HepG2 (cell line): ENCODE measurements at regions not wholly inside any gene's neighbourhood (a gene's known extent, or its start where the extent isn't known, plus 50 kb on each side); places are given as distances from the start of the nearest gene placed in this dataset.
A peak's percentile ranks its signal among the peaks of the same experiment; 100 is the strongest.

Source experiments
- ARNT ChIP-seq: fragments of 450-650 bp; IDR thresholded peaks from 2 replicates; pipeline ENCODE4 v1.6.1; 2017
- CEBPB ChIP-seq: IDR thresholded peaks from 2 replicates; pipeline ENCODE4 v1.6.1; 2011; ENCODE audit warnings: low read depth, low read length, improper control_type of control experiment, borderline replicate concordance
- CREBL2 ChIP-seq: sonication (generic); formaldehyde crosslinking; IDR thresholded peaks from 2 replicates; pipeline ENCODE4 v1.8.1; 2023; ENCODE audit warnings: missing genetic modification reagents, mild to moderate bottlenecking, borderline replicate concordance
- FOXP4 ChIP-seq: sonication (generic); formaldehyde crosslinking; IDR thresholded peaks from 2 replicates; pipeline ENCODE4 v1.4.0; 2020; ENCODE audit warnings: missing genetic modification reagents
- KMT2A ChIP-seq: sonication (generic); formaldehyde crosslinking; IDR thresholded peaks from 2 replicates; pipeline ENCODE4 v1.4.0; 2020; ENCODE audit warnings: missing genetic modification reagents
- MIXL1 ChIP-seq: IDR thresholded peaks from 2 replicates; pipeline ENCODE4 v1.6.1; 2016
- NAIF1 ChIP-seq: sonication (generic); formaldehyde crosslinking; IDR thresholded peaks from 2 replicates; pipeline ENCODE4 v1.5.0; 2020; ENCODE audit warnings: mild to moderate bottlenecking, missing genetic modification reagents, borderline replicate concordance
- PITX1 ChIP-seq: sonication (generic); formaldehyde crosslinking; IDR thresholded peaks from 2 replicates; pipeline ENCODE4 v1.5.1; 2020; ENCODE audit warnings: mild to moderate bottlenecking, missing genetic modification reagents
- XRCC5 ChIP-seq: fragments of 200-400 bp; formaldehyde crosslinking; optimal IDR thresholded peaks from 2 replicates; pipeline ENCODE3; 2017; ENCODE audit warnings: mild to moderate bottlenecking, low read length
- ZBTB26 ChIP-seq: IDR thresholded peaks from 2 replicates; pipeline ENCODE4 v1.6.1; 2016; ENCODE audit warnings: missing compliant biosample characterization, missing genetic modification reagents, borderline replicate concordance
- ZBTB40 ChIP-seq, 2 experiments: fragments of 450-650 bp in 1 of 2; sonication (generic) in 1 of 2; formaldehyde crosslinking in 1 of 2; IDR thresholded peaks; 2 replicates each; pipeline versions ENCODE4 v1.6.1 to v1.8.0; 2016 to 2022; ENCODE audit warnings: antibody characterized with exemption in 1 of 2, mild to moderate bottlenecking in 1 of 2, missing genetic modification reagents in 1 of 2
- ZFYVE20 ChIP-seq: sonication (generic); formaldehyde crosslinking; IDR thresholded peaks from 2 replicates; pipeline ENCODE4 v1.8.0; 2023; ENCODE audit warnings: low read depth, mild to moderate bottlenecking, moderate library complexity, missing genetic modification reagents, borderline replicate concordance
- ZMAT3 ChIP-seq: sonication (generic); formaldehyde crosslinking; conservative IDR thresholded peaks from 2 replicates; pipeline ENCODE4 v1.7.0; 2021; ENCODE audit warnings: missing genetic modification reagents
- ZNF709 ChIP-seq: sonication (generic); formaldehyde crosslinking; IDR thresholded peaks from 2 replicates; pipeline ENCODE4 v1.5.0; 2020; ENCODE audit warnings: mild to moderate bottlenecking, missing genetic modification reagents
- ZNF749 ChIP-seq: sonication (generic); formaldehyde crosslinking; IDR thresholded peaks from 2 replicates; pipeline ENCODE4 v1.8.0; 2022; ENCODE audit warnings: mild to moderate bottlenecking, missing genetic modification reagents, moderate library complexity, borderline replicate concordance

GRCh38 chr17:77088455-77089123 is 52.2 kb upstream of the SEC14L1 start (continued):
- TF ChIP-seq ZBTB26 (CRISPR knock-in tag) (peak; percentile 82), KMT2A (CRISPR knock-in tag) (peak; percentile 97), CREBL2 (CRISPR knock-in tag) (no peak), ZMAT3 (CRISPR knock-in tag) (0 out of 2 replicates have a peak, but pooled peaks have one; percentile 46), ZNF709 (CRISPR knock-in tag) (peak; percentile 91; the same call in 1 of the 2 replicates), ZNF749 (CRISPR knock-in tag) (peak; percentile 82; the same call in 1 of the 2 replicates), ZBTB40 (IDR thresholded peaks at IDR 0.05) (peak; percentile 96), ZBTB40 (CRISPR knock-in tag; IDR thresholded peaks at IDR 0.05) (peak; percentile 90), CEBPB (no peak), XRCC5 (peak; percentile 93), MIXL1 (peak; percentile 98), NAIF1 (CRISPR knock-in tag) (peak; percentile 36), ARNT (no peak), FOXP4 (peak; percentile 79), PITX1 (CRISPR knock-in tag) (peak; percentile 82), ZFYVE20 (peak; percentile 89; the same call in 1 of the 2 replicates)
